ENCODE measurements at regions not wholly inside any gene's neighbourhood (a gene's known extent, or its start where the extent isn't known, plus 50 kb on each side); places are given as distances from the start of the nearest gene placed in this dataset.

GRCh38 chr16:25413975-25414374, 156.3 kb upstream of the ZKSCAN2 start:
- no peak for TF ChIP-seq CTCF (conservative IDR thresholded peaks at IDR 0.05 in 1 of 2, IDR thresholded peaks at IDR 0.05 in 1 of 2; ENCODE audit: low read depth in 1 of 2, low read length in 2 of 2)
- no peak for TF ChIP-seq EZH2 (IDR thresholded peaks at IDR 0.05; ENCODE audit: low read length, missing control alignments)
- Histone ChIP-seq H3K4me2 (ENCODE audit: extremely low read depth, insufficient read depth, low read length) (no peak overlapping the region), H3K27me3 (ENCODE audit: control insufficient read depth, insufficient read depth, low read length) (no peaks in the 10 kb centered on the region), H3K4me3 (replicated peaks in 1 of 4; ENCODE audit: control extremely low read depth in 1 of 4, insufficient read depth in 1 of 4, low read depth in 3 of 4, low read length in 4 of 4) (no peak overlapping the region), H3K79me2 (ENCODE audit: control insufficient read depth, insufficient read depth, low read length) (no peaks in the 10 kb centered on the region), H3K36me3 (ENCODE audit: control insufficient read depth, insufficient read depth, low read length) (no peaks in the 10 kb centered on the region), H3K9ac (ENCODE audit: insufficient read depth, low read length) (no peak overlapping the region), H4K20me1 (ENCODE audit: control insufficient read depth, extremely low read depth, insufficient read depth, low read length) (no peaks in the 10 kb centered on the region), H3K27ac (ENCODE audit: insufficient read depth, low read length) (no peak overlapping the region), H3K9me3 (ENCODE audit: control insufficient read depth, insufficient read depth, low read depth, low read length) (no peaks in the 10 kb centered on the region), H2AFZ (ENCODE audit: low read length) (no peak overlapping the region), H3K4me1 (ENCODE audit: control insufficient read depth, extremely low read depth, insufficient read depth, low read length) (no peaks in the 10 kb centered on the region)
- DNase-seq (ENCODE audit: low read depth in 2 of 2) = peak in 1 of 2 donors; percentile 22

- Histone ChIP-seq H3K4me1 (ENCODE audit: control insufficient read depth, extremely low read depth, insufficient read depth, low read length) (no peaks in the 10 kb centered on the region), H3K27me3 (ENCODE audit: control insufficient read depth, insufficient read depth, low read length) (no peaks in the 10 kb centered on the region), H3K4me3 (replicated peaks in 1 of 4; ENCODE audit: control extremely low read depth in 1 of 4, insufficient read depth in 1 of 4, low read depth in 3 of 4, low read length in 4 of 4) (no peak overlapping the region), H3K4me2 (ENCODE audit: extremely low read depth, insufficient read depth, low read length) (no peak overlapping the region), H3K27ac (ENCODE audit: insufficient read depth, low read length) (no peak overlapping the region), H2AFZ (ENCODE audit: low read length) (no peak overlapping the region), H4K20me1 (ENCODE audit: control insufficient read depth, extremely low read depth, insufficient read depth, low read length) (no peaks in the 10 kb centered on the region), H3K79me2 (ENCODE audit: control insufficient read depth, insufficient read depth, low read length) (no peaks in the 10 kb centered on the region), H3K9me3 (ENCODE audit: control insufficient read depth, insufficient read depth, low read depth, low read length) (no peaks in the 10 kb centered on the region), H3K36me3 (ENCODE audit: control insufficient read depth, insufficient read depth, low read length) (no peaks in the 10 kb centered on the region), H3K9ac (ENCODE audit: insufficient read depth, low read length) (no peak overlapping the region)
- no peak for DNase-seq (ENCODE audit: low read depth in 2 of 2)
- TF ChIP-seq EZH2 (IDR thresholded peaks at IDR 0.05; ENCODE audit: low read length, missing control alignments) = no peak
- TF ChIP-seq CTCF (conservative IDR thresholded peaks at IDR 0.05 in 1 of 2, IDR thresholded peaks at IDR 0.05 in 1 of 2; ENCODE audit: low read depth in 1 of 2, low read length in 2 of 2) = no peak
Measured at GRCh38 chr16:25413133-25413532, 155.5 kb upstream of the ZKSCAN2 start.

- H3K36me3 ChIP-seq (ENCODE audit: control insufficient read depth, insufficient read depth, low read length) = no peaks in the 10 kb centered on the region
- no peak overlapping the region for H3K4me2 ChIP-seq (ENCODE audit: extremely low read depth, insufficient read depth, low read length)
- H3K79me2 ChIP-seq (ENCODE audit: control insufficient read depth, insufficient read depth, low read length) = no peaks in the 10 kb centered on the region
- H4K20me1 ChIP-seq (ENCODE audit: control insufficient read depth, extremely low read depth, insufficient read depth, low read length) = no peaks in the 10 kb centered on the region
- H3K4me1 ChIP-seq (ENCODE audit: control insufficient read depth, extremely low read depth, insufficient read depth, low read length) = no peaks in the 10 kb centered on the region
- no peak overlapping the region for H3K4me3 ChIP-seq (replicated peaks in 1 of 4; ENCODE audit: control extremely low read depth in 1 of 4, insufficient read depth in 1 of 4, low read depth in 3 of 4, low read length in 4 of 4)
- H3K9ac ChIP-seq (ENCODE audit: insufficient read depth, low read length) = no peak overlapping the region
- H3K9me3 ChIP-seq (ENCODE audit: control insufficient read depth, insufficient read depth, low read depth, low read length) = no peaks in the 10 kb centered on the region
- no peaks in the 10 kb centered on the region for H3K27me3 ChIP-seq (ENCODE audit: control insufficient read depth, insufficient read depth, low read length)
- TF ChIP-seq EZH2 (IDR thresholded peaks at IDR 0.05; ENCODE audit: low read length, missing control alignments) (no peak), CTCF (conservative IDR thresholded peaks at IDR 0.05 in 1 of 2, IDR thresholded peaks at IDR 0.05 in 1 of 2; ENCODE audit: low read depth in 1 of 2, low read length in 2 of 2) (no peak)
- no peak overlapping the region for H3K27ac ChIP-seq (ENCODE audit: insufficient read depth, low read length)
- H2AFZ ChIP-seq (ENCODE audit: low read length) = no peak overlapping the region
- no peak for DNase-seq (ENCODE audit: low read depth in 2 of 2)
Measured at GRCh38 chr16:25411396-25412081, 153.9 kb upstream of the ZKSCAN2 start.

Data from fibroblast of lung (primary cell).